Type B pancreatic cell (in vitro differentiated cells): ENCODE measurements at regions not wholly inside any gene's neighbourhood (a gene's known extent, or its start where the extent isn't known, plus 50 kb on each side); places are given as distances from the start of the nearest gene placed in this dataset.

ENCODE experiments used
- DNase-seq: peaks from one replicate; pipeline ENCODE4 v3.0.0; 2021; ENCODE audit warnings: mixed read lengths; ENCODE audit not compliant: unreplicated experiment; ENCODE audit errors: extremely low spot score
- H3K27ac Mint-ChIP-seq: 2 replicates; pipeline ENCODE4 v1.8.0; 2021; ENCODE audit warnings: mild to moderate bottlenecking, mixed read lengths
- H3K27me3 Mint-ChIP-seq: 2 replicates; pipeline ENCODE4 v1.8.0; 2021; ENCODE audit warnings: mixed read lengths
- H3K36me3 Mint-ChIP-seq: 2 replicates; pipeline ENCODE4 v1.8.0; 2021; ENCODE audit warnings: mixed read lengths
- H3K4me1 Mint-ChIP-seq: one replicate; pipeline ENCODE4 v1.8.0; 2021; ENCODE audit warnings: mixed read lengths; ENCODE audit not compliant: unreplicated experiment
- H3K4me3 Mint-ChIP-seq: 2 replicates; pipeline ENCODE4 v1.8.0; 2021; ENCODE audit warnings: mild to moderate bottlenecking, mixed read lengths
- H3K9me3 Mint-ChIP-seq: 2 replicates; pipeline ENCODE4 v1.8.0; 2021; ENCODE audit warnings: mixed read lengths
- TF ChIP-seq, protein P1 (sequence below): fragments of 200-600 bp; sonication (generic); conservative IDR thresholded peaks from 2 replicates; pipeline ENCODE4 v1.5.0; 2021; ENCODE audit warnings: antibody characterized with exemption, mild to moderate bottlenecking

DNA sequence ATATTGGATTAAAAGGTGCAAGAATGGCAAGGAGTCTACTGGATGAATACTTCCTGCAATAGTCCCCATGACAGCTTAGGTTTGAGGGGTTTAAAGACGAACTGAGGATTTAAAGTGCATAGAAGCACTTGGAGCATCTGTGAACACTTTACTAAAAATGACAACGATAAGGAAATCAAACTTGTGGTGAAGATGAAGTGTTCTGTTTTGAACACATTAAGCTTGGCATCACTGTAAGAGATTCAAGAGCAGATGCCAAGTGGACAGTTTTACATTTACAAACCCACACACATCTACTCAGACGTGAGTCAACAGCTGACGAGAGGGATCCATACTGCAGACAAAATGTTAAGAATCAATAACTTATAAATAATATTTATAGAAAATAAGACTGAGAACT is 918.7 kb downstream of the CDH11 start:
- no peaks in the 10 kb centered on the region for H3K27me3 Mint-ChIP-seq
- DNase-seq = no peak
- H3K4me3 Mint-ChIP-seq = no peak overlapping the region
- no peaks in the 10 kb centered on the region for H3K9me3 Mint-ChIP-seq
- peaks cover 5% of the 10 kb centered on the region for H3K4me1 Mint-ChIP-seq
- TF ChIP-seq, protein P1, sequence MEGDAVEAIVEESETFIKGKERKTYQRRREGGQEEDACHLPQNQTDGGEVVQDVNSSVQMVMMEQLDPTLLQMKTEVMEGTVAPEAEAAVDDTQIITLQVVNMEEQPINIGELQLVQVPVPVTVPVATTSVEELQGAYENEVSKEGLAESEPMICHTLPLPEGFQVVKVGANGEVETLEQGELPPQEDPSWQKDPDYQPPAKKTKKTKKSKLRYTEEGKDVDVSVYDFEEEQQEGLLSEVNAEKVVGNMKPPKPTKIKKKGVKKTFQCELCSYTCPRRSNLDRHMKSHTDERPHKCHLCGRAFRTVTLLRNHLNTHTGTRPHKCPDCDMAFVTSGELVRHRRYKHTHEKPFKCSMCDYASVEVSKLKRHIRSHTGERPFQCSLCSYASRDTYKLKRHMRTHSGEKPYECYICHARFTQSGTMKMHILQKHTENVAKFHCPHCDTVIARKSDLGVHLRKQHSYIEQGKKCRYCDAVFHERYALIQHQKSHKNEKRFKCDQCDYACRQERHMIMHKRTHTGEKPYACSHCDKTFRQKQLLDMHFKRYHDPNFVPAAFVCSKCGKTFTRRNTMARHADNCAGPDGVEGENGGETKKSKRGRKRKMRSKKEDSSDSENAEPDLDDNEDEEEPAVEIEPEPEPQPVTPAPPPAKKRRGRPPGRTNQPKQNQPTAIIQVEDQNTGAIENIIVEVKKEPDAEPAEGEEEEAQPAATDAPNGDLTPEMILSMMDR = no peak
- H3K27ac Mint-ChIP-seq = no peak overlapping the region
- no peaks in the 10 kb centered on the region for H3K36me3 Mint-ChIP-seq

DNA sequence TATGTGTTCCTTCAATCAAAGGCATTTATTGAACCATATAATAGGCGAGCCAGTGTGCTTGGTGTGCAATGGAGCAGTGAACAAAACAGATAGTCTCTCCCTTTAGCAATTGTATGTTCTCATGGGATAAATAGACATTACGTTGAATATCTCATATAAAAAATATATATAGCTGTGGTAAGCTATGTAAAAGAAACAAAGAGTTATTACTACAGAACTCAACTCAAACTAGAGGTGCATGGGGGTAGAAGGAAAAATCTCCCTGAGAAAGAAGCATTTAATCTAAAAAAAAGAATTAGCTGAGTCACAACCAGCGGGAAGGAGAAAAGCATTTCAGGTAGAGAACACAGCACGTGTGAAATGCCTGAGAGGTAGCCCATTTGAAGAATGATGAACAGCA is 919.3 kb downstream of the CDH11 start:
- Mint-ChIP-seq H3K9me3 (no peaks in the 10 kb centered on the region), H3K4me1 (peaks cover 5% of the 10 kb centered on the region), H3K36me3 (no peaks in the 10 kb centered on the region), H3K4me3 (no peak overlapping the region), H3K27ac (no peak overlapping the region), H3K27me3 (no peaks in the 10 kb centered on the region)
- TF ChIP-seq, protein P1 = no peak
- DNase-seq = no peak

DNA sequence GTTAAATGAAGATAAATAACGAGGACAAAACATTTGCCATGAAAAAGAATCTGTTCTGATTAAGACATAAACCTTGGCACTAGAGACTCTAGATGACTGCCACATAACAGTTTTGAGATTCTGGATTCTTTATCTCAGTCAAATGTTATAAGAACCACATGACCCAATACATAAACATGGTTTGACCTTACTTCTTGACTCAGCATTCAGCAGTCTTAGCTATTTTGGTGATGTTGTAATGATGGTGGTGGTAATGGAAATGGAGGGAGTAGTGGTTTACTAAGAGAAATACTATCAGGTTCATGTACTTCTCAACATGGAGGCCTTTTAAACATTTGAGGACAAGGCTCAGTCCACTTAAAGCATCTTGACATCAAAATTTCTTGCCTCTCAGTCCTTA is 925.4 kb downstream of the CDH11 start:
- no peak for DNase-seq
- no peak overlapping the region for H3K4me3 Mint-ChIP-seq
- TF ChIP-seq, protein P1 = no peak
- no peaks in the 10 kb centered on the region for H3K27me3 Mint-ChIP-seq
- H3K9me3 Mint-ChIP-seq = no peaks in the 10 kb centered on the region
- no peaks in the 10 kb centered on the region for H3K36me3 Mint-ChIP-seq
- no peaks in the 10 kb centered on the region for H3K4me1 Mint-ChIP-seq
- H3K27ac Mint-ChIP-seq = no peak overlapping the region

DNA sequence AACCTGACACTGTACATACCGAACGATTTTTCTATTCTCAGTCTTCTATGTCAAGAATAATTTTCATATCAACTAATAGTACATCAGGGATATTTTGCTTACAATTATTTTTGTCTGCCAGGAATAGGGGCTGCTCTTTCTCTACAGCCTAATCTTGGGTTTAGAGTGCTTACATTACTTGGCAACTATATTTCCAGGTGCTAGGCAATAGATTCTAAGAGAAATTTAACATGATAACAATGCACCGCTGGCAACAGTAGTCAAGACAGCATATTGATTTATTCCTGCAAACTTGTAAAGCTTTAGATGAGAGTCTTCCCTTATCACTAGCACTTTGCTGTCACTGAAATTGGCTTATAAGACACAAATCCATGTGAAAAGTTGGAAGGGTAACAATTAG is 935.9 kb downstream of the CDH11 start:
- DNase-seq = no peak
- Mint-ChIP-seq H3K27me3 (no peaks in the 10 kb centered on the region), H3K4me3 (no peak overlapping the region), H3K36me3 (no peaks in the 10 kb centered on the region), H3K27ac (no peak overlapping the region), H3K4me1 (no peaks in the 10 kb centered on the region), H3K9me3 (peaks cover 3% of the 10 kb centered on the region)
- TF ChIP-seq, protein P1 = no peak

DNA sequence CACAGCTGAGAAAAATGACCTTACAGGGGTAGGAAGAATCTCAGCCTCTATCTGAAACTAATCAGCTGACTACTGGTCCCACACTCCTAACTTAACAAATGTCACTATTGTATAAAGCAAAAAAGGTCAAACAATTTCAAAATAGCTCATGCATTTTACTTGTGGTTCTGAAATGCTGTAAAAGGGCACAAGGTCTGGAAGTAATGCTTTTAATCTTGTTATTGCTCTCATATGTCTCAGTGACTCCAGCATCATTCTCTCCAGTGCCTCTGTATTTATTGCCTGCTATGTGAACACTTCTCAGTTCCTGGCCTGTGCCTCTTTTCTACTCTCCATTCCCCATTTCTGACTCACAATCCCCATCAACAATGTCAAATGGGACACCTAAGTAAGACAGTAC is 937.7 kb downstream of the CDH11 start:
- H3K4me3 Mint-ChIP-seq = no peak overlapping the region
- no peaks in the 10 kb centered on the region for H3K36me3 Mint-ChIP-seq
- DNase-seq = no peak
- no peaks in the 10 kb centered on the region for H3K27me3 Mint-ChIP-seq
- H3K4me1 Mint-ChIP-seq = no peaks in the 10 kb centered on the region
- H3K27ac Mint-ChIP-seq = no peak overlapping the region
- H3K9me3 Mint-ChIP-seq = peaks cover 4% of the 10 kb centered on the region
- TF ChIP-seq, protein P1 = no peak

DNA sequence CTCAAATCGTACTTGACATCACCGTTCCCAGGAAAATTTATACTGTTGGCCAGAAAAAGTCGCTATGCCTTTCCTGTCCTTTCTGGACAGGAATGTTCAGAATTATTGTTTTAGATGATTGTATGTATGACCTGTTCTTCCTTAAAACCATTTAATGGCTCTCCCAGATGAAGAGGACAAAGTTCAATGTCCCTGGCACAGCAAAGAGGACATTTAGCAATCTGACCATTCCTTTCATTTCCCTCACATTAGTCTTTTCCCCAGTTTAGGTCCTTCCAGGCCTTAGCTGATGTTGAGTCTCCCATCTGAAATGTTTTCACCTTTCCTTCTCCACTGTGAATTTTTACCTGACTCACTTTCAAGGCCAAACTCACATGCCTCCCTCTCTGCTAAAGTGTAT is 938.9 kb downstream of the CDH11 start:
- H3K36me3 Mint-ChIP-seq = no peaks in the 10 kb centered on the region
- H3K27me3 Mint-ChIP-seq = no peaks in the 10 kb centered on the region
- no peak for DNase-seq
- TF ChIP-seq, protein P1 = no peak
- H3K27ac Mint-ChIP-seq = no peak overlapping the region
- no peak overlapping the region for H3K4me3 Mint-ChIP-seq
- peaks cover 4% of the 10 kb centered on the region for H3K9me3 Mint-ChIP-seq
- H3K4me1 Mint-ChIP-seq = no peaks in the 10 kb centered on the region
